ENCODE measurements at regions not wholly inside any gene's neighbourhood (a gene's known extent, or its start where the extent isn't known, plus 50 kb on each side); places are given as distances from the start of the nearest gene placed in this dataset.

- Histone ChIP-seq H4K20me1 (ENCODE audit: insufficient read depth) (no peaks in the 10 kb centered on the region), H3F3A (ENCODE audit: insufficient read depth) (no peaks in the 10 kb centered on the region), H3K4me1 (ENCODE audit: insufficient read depth) (no peaks in the 10 kb centered on the region), H3K9me3 (ENCODE audit: low read depth) (no peaks in the 10 kb centered on the region), H3K27ac (no peak overlapping the region), H3K4me3 (no peak overlapping the region), H3K79me2 (ENCODE audit: insufficient read depth) (no peaks in the 10 kb centered on the region), H3K9me2 (ENCODE audit: insufficient read depth) (no peaks in the 10 kb centered on the region), H3K4me2 (ENCODE audit: unreplicated experiment) (no peak overlapping the region), H2AFZ (no peak overlapping the region), H3K36me3 (ENCODE audit: low read depth) (no peaks in the 10 kb centered on the region), H3K9ac (no peak overlapping the region), H3K27me3 (replicated peaks; ENCODE audit: insufficient read depth) (no peaks in the 10 kb centered on the region)
- no peak for TF ChIP-seq EZH2 (IDR thresholded peaks at IDR 0.05; ENCODE audit: insufficient read depth, poor library complexity, severe bottlenecking)
- no peak for TF ChIP-seq EZH2phosphoT487 (IDR thresholded peaks at IDR 0.05; ENCODE audit: insufficient read depth, low read depth)
- in situ Hi-C loops (cut with MboI), result no loop called here
- WGBS, 2 experiments (ENCODE audit: low coverage in 1 of 2, low lambda C conversion rate in 2 of 2, missing lambda C conversion rate in 2 of 2), result 4 to 7% methylated on average over 1 of the region's 1 CpG
- no peak for DNase-seq
Observed at GRCh38 chr3:79983118-79983517, 215.3 kb upstream of the ROBO1 start.

DNA sequence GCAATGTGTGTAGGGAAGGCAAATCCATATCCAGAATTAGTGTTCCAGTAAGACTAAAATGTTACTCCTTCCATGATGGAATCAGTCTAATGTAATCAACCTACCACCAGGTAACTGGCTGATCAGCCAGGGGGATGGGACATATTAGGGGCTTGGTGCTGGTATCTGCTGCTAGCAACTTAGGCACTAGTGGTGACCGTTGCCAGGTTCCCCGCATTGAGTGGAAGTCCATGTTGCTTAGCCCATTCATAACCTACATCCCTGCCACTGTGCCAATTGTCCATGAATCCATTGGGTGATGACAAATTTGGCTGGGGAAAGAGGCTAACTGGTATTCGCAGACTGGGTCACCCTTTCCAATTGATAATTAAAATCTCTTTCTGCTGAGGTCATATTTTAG lies 212.2 kb upstream of the ROBO1 start:
- Histone ChIP-seq H3K4me3 (no peak overlapping the region), H3K36me3 (ENCODE audit: low read depth) (no peaks in the 10 kb centered on the region), H3F3A (ENCODE audit: insufficient read depth) (no peaks in the 10 kb centered on the region), H3K9me2 (ENCODE audit: insufficient read depth) (no peaks in the 10 kb centered on the region), H3K79me2 (ENCODE audit: insufficient read depth) (no peaks in the 10 kb centered on the region), H3K9ac (no peak overlapping the region), H2AFZ (no peak overlapping the region), H3K4me1 (ENCODE audit: insufficient read depth) (no peaks in the 10 kb centered on the region), H3K4me2 (ENCODE audit: unreplicated experiment) (no peak overlapping the region), H3K27ac (no peak overlapping the region), H3K27me3 (replicated peaks; ENCODE audit: insufficient read depth) (no peaks in the 10 kb centered on the region), H4K20me1 (ENCODE audit: insufficient read depth) (no peaks in the 10 kb centered on the region), H3K9me3 (ENCODE audit: low read depth) (no peaks in the 10 kb centered on the region)
- in situ Hi-C loops (cut with MboI), result no loop called here
- WGBS, 2 experiments (ENCODE audit: low coverage in 1 of 2, low lambda C conversion rate in 2 of 2, missing lambda C conversion rate in 2 of 2), result 4 to 11% methylated on average over 3 of the region's 3 CpGs
- DNase-seq, result no peak
- no peak for TF ChIP-seq EZH2 (IDR thresholded peaks at IDR 0.05; ENCODE audit: insufficient read depth, poor library complexity, severe bottlenecking)

GRCh38 chr3:79976466-79976865 lies 208.7 kb upstream of the ROBO1 start:
- Histone ChIP-seq H4K20me1 (ENCODE audit: insufficient read depth) (no peaks in the 10 kb centered on the region; the same call in 1 of the 2 replicates), H2AFZ (no peak overlapping the region), H3K27ac (no peak overlapping the region), H3K4me1 (ENCODE audit: insufficient read depth) (no peaks in the 10 kb centered on the region), H3K79me2 (ENCODE audit: insufficient read depth) (no peaks in the 10 kb centered on the region), H3K9me3 (ENCODE audit: low read depth) (no peaks in the 10 kb centered on the region), H3F3A (ENCODE audit: insufficient read depth) (no peaks in the 10 kb centered on the region), H3K9ac (no peak overlapping the region), H3K27me3 (replicated peaks; ENCODE audit: insufficient read depth) (no peaks in the 10 kb centered on the region), H3K4me3 (no peak overlapping the region), H3K36me3 (ENCODE audit: low read depth) (no peaks in the 10 kb centered on the region), H3K4me2 (ENCODE audit: unreplicated experiment) (no peak overlapping the region), H3K9me2 (ENCODE audit: insufficient read depth) (no peaks in the 10 kb centered on the region)
- DNase-seq, result no peak
- in situ Hi-C loops (cut with MboI), result no loop called here
- 11 to 13% methylated on average over 1 of the region's 1 CpG for WGBS, 2 experiments (ENCODE audit: low coverage in 1 of 2, low lambda C conversion rate in 2 of 2, missing lambda C conversion rate in 2 of 2)
- TF ChIP-seq EZH2 (IDR thresholded peaks at IDR 0.05; ENCODE audit: insufficient read depth, poor library complexity, severe bottlenecking), result no peak
- TF ChIP-seq EZH2phosphoT487 (IDR thresholded peaks at IDR 0.05; ENCODE audit: insufficient read depth, low read depth), result no peak

DNA sequence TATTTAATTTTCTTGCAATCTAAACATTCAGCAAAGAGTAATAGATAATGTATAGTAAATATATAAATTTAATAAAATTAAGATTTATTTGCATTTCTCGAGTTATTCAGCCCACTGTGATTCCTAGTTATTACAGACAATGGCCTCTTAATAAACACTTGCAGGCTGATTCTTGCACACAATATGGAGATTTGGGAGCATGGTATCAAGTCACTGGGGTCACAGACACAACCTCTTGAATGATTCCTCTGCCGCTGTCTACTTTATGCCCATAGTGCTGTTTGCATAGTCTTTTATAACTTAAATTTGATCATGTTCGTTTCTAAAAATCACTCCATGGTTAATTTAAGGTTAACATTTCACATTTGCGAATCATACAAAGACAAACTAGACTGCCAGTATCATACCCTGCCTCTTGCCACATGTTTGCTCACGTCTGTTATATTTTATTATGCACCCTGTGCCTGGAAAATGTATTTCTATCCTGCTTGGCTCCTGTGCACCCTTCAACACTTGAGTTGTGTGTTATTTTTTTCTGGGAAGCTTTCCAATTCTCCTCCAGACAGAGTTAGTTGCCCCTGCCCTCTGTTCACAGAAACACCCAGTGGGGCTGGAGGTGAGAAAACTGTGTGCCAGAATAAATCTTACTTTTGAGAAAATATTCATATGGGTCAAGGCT lies 206.3 kb upstream of the ROBO1 start:
- Histone ChIP-seq H3K4me2 (ENCODE audit: unreplicated experiment) (no peak overlapping the region), H3K36me3 (ENCODE audit: low read depth) (no peaks in the 10 kb centered on the region), H3K9ac (no peak overlapping the region), H2AFZ (no peak overlapping the region), H3K9me3 (ENCODE audit: low read depth) (no peaks in the 10 kb centered on the region), H3K4me1 (ENCODE audit: insufficient read depth) (no peaks in the 10 kb centered on the region), H3K27me3 (replicated peaks; ENCODE audit: insufficient read depth) (no peaks in the 10 kb centered on the region), H4K20me1 (ENCODE audit: insufficient read depth) (no peaks in the 10 kb centered on the region; the same call in 1 of the 2 replicates), H3F3A (ENCODE audit: insufficient read depth) (no peaks in the 10 kb centered on the region), H3K4me3 (no peak overlapping the region), H3K79me2 (ENCODE audit: insufficient read depth) (no peaks in the 10 kb centered on the region), H3K27ac (no peak overlapping the region), H3K9me2 (ENCODE audit: insufficient read depth) (no peaks in the 10 kb centered on the region)
- WGBS, 2 experiments (ENCODE audit: low coverage in 1 of 2, low lambda C conversion rate in 2 of 2, missing lambda C conversion rate in 2 of 2), result 28 to 32% methylated on average over 5 of the region's 5 CpGs
- no peak for DNase-seq
- no peak for TF ChIP-seq EZH2 (IDR thresholded peaks at IDR 0.05; ENCODE audit: insufficient read depth, poor library complexity, severe bottlenecking)
- TF ChIP-seq EZH2phosphoT487 (IDR thresholded peaks at IDR 0.05; ENCODE audit: insufficient read depth, low read depth), result no peak
- in situ Hi-C loops (cut with MboI), result no loop called here

- Histone ChIP-seq H3K4me2 (ENCODE audit: unreplicated experiment) (no peak overlapping the region), H3K4me3 (no peak overlapping the region), H3K4me1 (ENCODE audit: insufficient read depth) (no peaks in the 10 kb centered on the region), H3K36me3 (ENCODE audit: low read depth) (no peaks in the 10 kb centered on the region), H3K79me2 (ENCODE audit: insufficient read depth) (no peaks in the 10 kb centered on the region), H3K9ac (no peak overlapping the region), H4K20me1 (ENCODE audit: insufficient read depth) (no peaks in the 10 kb centered on the region; the same call in 1 of the 2 replicates), H3K9me3 (ENCODE audit: low read depth) (no peaks in the 10 kb centered on the region), H3K9me2 (ENCODE audit: insufficient read depth) (no peaks in the 10 kb centered on the region), H3K27me3 (replicated peaks; ENCODE audit: insufficient read depth) (no peaks in the 10 kb centered on the region), H2AFZ (no peak overlapping the region), H3K27ac (no peak overlapping the region), H3F3A (ENCODE audit: insufficient read depth) (no peaks in the 10 kb centered on the region)
- TF ChIP-seq EZH2phosphoT487 (IDR thresholded peaks at IDR 0.05; ENCODE audit: insufficient read depth, low read depth) (no peak), EZH2 (IDR thresholded peaks at IDR 0.05; ENCODE audit: insufficient read depth, poor library complexity, severe bottlenecking) (no peak)
- 30 to 44% methylated on average over 1 of the region's 1 CpG for WGBS, 2 experiments (ENCODE audit: low coverage in 1 of 2, low lambda C conversion rate in 2 of 2, missing lambda C conversion rate in 2 of 2)
- in situ Hi-C loops (cut with MboI), result no loop called here
- DNase-seq, result no peak
Observed at GRCh38 chr3:79973482-79973881, 205.7 kb upstream of the ROBO1 start.
